ENCODE measurements at regions not wholly inside any gene's neighbourhood (a gene's known extent, or its start where the extent isn't known, plus 50 kb on each side); places are given as distances from the start of the nearest gene placed in this dataset.
A peak's percentile ranks its signal among the peaks of the same experiment; 100 is the strongest.
"Not testable (repeated sequence)": the region's sequence is repeated elsewhere in the genome, so short reads cannot be mapped to it uniquely, and the experiment has no call there.

- no peak for DNase-seq
Measured at GRCh38 chr19:13712767-13713201, 51.5 kb upstream of the MRI1 start.

GRCh38 chr19:13707915-13708314 lies 56.4 kb upstream of the MRI1 start:
- DNase-seq: no peak

- no peak for DNase-seq
Measured at GRCh38 chr19:13705928-13706447, 58.3 kb upstream of the MRI1 start.

GRCh38 chr19:13705201-13705600 lies 59.1 kb upstream of the MRI1 start:
- no peak for DNase-seq

- no peak for DNase-seq
Measured at GRCh38 chr19:13701624-13702023, 62.7 kb upstream of the MRI1 start.

GRCh38 chr19:13700621-13701020 lies 63.7 kb upstream of the MRI1 start:
- no peak for DNase-seq

GRCh38 chr19:13699786-13700185 lies 64.5 kb upstream of the MRI1 start:
- DNase-seq: no peak

- DNase-seq: no peak
Measured at GRCh38 chr19:13696839-13697238, 67.5 kb upstream of the MRI1 start.

- DNase-seq: no peak
Measured at GRCh38 chr19:13693889-13694288, 70.4 kb upstream of the MRI1 start.

GRCh38 chr19:13691569-13692435 lies 72.5 kb upstream of the MRI1 start:
- no peak for DNase-seq

GRCh38 chr19:13689085-13689484 lies 75.2 kb upstream of the MRI1 start:
- DNase-seq: peak; percentile 40

- no peak for DNase-seq
Measured at GRCh38 chr19:13684021-13684420, 80.3 kb upstream of the MRI1 start.

- DNase-seq: no peak
Measured at GRCh38 chr19:13681509-13681908, 82.8 kb upstream of the MRI1 start.

- DNase-seq: not testable (repeated sequence)
Measured at GRCh38 chr19:13680708-13681360, 83.5 kb upstream of the MRI1 start.

GRCh38 chr19:13676967-13677366 lies 87.4 kb upstream of the MRI1 start:
- not testable (repeated sequence) for DNase-seq

- DNase-seq: peak; percentile 29
Measured at GRCh38 chr19:13672480-13673175, 91.7 kb upstream of the MRI1 start.

GRCh38 chr19:13670846-13671245 lies 93.5 kb upstream of the MRI1 start:
- no peak for DNase-seq

- DNase-seq: no peak
Measured at GRCh38 chr19:13669780-13670355, 94.5 kb upstream of the MRI1 start.

- DNase-seq: no peak
Measured at GRCh38 chr19:13668964-13669363, 95.4 kb upstream of the MRI1 start.

- DNase-seq: no peak
Measured at GRCh38 chr19:13666165-13666564, 98.2 kb upstream of the MRI1 start.

GRCh38 chr19:13665125-13665905 lies 99.0 kb upstream of the MRI1 start:
- no peak for DNase-seq
